MCF 10A (cell line): ENCODE measurements at regions not wholly inside any gene's neighbourhood (a gene's known extent, or its start where the extent isn't known, plus 50 kb on each side); places are given as distances from the start of the nearest gene placed in this dataset.

ENCODE experiments used
- BruUV-seq: library from RNA; stranded (reverse); fragments of 400-500 nt; replicated peaks from 2 replicates; lab custom pipeline; 2021; lab: Mats Ljungman, UMichigan
- CTCF ChIA-PET: fragments of 300-600 bp; sonication (Branson Sonifier 250); formaldehyde crosslinking; extraction: SDS; loops from one replicate; lab custom pipeline; 2021; ENCODE audit warnings: antibody characterized with exemption, inconsistent platforms; lab: Yijun Ruan, JAX
- POLR2A ChIA-PET: fragments of 300-600, 350-650 bp; sonication (Branson Sonifier 250); formaldehyde crosslinking; extraction: SDS; loops from one replicate; lab custom pipeline; 2020; ENCODE audit warnings: antibody characterized with exemption, inconsistent platforms; lab: Yijun Ruan, JAX
- DNase-seq: peaks from one replicate; pipeline ENCODE4 v3.0.0-alpha.2; 2018; ENCODE audit not compliant: unreplicated experiment
- H3K27ac Mint-ChIP-seq: one replicate; pipeline ENCODE4 v1.8.0; 2022; ENCODE audit warnings: mild to moderate bottlenecking, low read depth, mixed read lengths; ENCODE audit not compliant: unreplicated experiment
- H3K27me3 Mint-ChIP-seq: one replicate; pipeline ENCODE4 v1.8.0; 2022; ENCODE audit warnings: mixed read lengths; ENCODE audit not compliant: insufficient read depth, unreplicated experiment
- H3K36me3 Mint-ChIP-seq: one replicate; pipeline ENCODE4 v1.8.0; 2022; ENCODE audit warnings: mild to moderate bottlenecking, moderate library complexity, mixed read lengths; ENCODE audit not compliant: insufficient read depth, unreplicated experiment
- H3K4me1 Mint-ChIP-seq: one replicate; pipeline ENCODE4 v1.8.0; 2022; ENCODE audit warnings: mixed read lengths; ENCODE audit not compliant: insufficient read depth, unreplicated experiment
- H3K4me3 Mint-ChIP-seq: one replicate; pipeline ENCODE4 v1.8.0; 2022; ENCODE audit warnings: mild to moderate bottlenecking, moderate library complexity, mixed read lengths; ENCODE audit not compliant: unreplicated experiment
- H3K9me3 Mint-ChIP-seq: one replicate; pipeline ENCODE4 v1.8.0; 2022; ENCODE audit warnings: mixed read lengths; ENCODE audit not compliant: unreplicated experiment
- intact Hi-C: fragments of 100-400 bp; cut with micrococcal nuclease; formaldehyde crosslinking; loops from 2 replicates; pipeline ENCODE4 v1.14.1; 2022
- TF ChIP-seq, protein P1 (sequence below): fragments of 200-600 bp; IDR thresholded peaks from one replicate; pipeline ENCODE4 v1.8.0; 2022; ENCODE audit warnings: antibody characterized with exemption, mild to moderate bottlenecking; ENCODE audit not compliant: unreplicated experiment

DNA sequence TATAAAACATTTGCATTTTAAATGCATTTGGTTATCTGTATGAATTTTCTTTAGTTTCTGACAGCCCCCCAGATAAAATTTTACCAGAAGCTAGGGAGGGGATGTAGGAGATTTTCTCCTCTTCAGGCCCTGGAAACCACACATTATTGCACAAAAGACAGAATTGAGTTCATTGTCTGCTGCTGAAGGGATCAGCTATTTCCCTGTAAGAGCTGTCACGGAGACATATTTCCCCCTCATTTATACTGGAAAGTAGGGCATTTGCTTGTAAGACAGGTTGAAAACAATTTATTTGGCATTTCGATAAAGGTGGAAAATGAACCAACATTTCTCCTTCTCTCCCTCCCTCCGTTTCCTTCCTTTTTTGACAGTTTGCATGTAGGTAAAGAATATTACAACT lies 241.3 kb upstream of the LCORL start:
- TF ChIP-seq, protein P1, sequence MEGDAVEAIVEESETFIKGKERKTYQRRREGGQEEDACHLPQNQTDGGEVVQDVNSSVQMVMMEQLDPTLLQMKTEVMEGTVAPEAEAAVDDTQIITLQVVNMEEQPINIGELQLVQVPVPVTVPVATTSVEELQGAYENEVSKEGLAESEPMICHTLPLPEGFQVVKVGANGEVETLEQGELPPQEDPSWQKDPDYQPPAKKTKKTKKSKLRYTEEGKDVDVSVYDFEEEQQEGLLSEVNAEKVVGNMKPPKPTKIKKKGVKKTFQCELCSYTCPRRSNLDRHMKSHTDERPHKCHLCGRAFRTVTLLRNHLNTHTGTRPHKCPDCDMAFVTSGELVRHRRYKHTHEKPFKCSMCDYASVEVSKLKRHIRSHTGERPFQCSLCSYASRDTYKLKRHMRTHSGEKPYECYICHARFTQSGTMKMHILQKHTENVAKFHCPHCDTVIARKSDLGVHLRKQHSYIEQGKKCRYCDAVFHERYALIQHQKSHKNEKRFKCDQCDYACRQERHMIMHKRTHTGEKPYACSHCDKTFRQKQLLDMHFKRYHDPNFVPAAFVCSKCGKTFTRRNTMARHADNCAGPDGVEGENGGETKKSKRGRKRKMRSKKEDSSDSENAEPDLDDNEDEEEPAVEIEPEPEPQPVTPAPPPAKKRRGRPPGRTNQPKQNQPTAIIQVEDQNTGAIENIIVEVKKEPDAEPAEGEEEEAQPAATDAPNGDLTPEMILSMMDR = no peak
- BruUV-seq = no TSS peak
- ChIA-PET POLR2A (interaction anchor here (0.7 kb wide), 1 partner anchor 972 kb away, joined by 3 read pairs; no protein-coding TSS in a partner anchor), CTCF (no interaction called here)
- no peak for DNase-seq
- intact Hi-C loops = no loop called here
- no peaks in the 10 kb centered on the region for H3K27me3 Mint-ChIP-seq
- peaks cover 9% of the 10 kb centered on the region for H3K9me3 Mint-ChIP-seq
- H3K27ac Mint-ChIP-seq = no peak overlapping the region
- no peak overlapping the region for H3K4me3 Mint-ChIP-seq
- H3K36me3 Mint-ChIP-seq = no peaks in the 10 kb centered on the region
- no peaks in the 10 kb centered on the region for H3K4me1 Mint-ChIP-seq

DNA sequence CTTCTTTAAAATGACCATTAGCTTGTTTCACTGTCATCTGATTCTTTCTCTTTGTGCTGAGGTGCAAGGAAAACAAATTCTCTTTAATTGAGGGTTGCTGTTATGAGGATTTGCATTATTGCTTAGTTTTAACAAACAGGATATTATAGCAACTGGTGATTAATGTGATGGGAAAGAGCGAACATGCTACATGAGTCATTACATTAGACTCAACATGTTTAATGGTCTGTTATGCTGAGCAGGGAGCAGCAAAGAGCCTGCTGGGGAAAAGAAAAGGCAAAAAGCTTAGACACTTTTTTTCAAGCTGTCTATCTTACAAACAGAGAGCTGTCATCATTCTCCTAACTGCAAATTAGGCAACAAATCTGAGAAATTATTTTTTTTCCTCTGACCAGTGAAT lies 230.5 kb upstream of the LCORL start:
- no peak overlapping the region for H3K4me3 Mint-ChIP-seq
- ChIA-PET CTCF (interaction anchor here (1.0 kb wide), 1 partner anchor 29 kb away, joined by 5 read pairs; no protein-coding TSS in a partner anchor), POLR2A (no interaction called here)
- H3K36me3 Mint-ChIP-seq = no peaks in the 10 kb centered on the region
- no peaks in the 10 kb centered on the region for H3K27me3 Mint-ChIP-seq
- peaks cover 3% of the 10 kb centered on the region for H3K9me3 Mint-ChIP-seq
- no peak for DNase-seq
- no peak overlapping the region for H3K27ac Mint-ChIP-seq
- peaks cover 4% of the 10 kb centered on the region for H3K4me1 Mint-ChIP-seq
- TF ChIP-seq, protein P1 = no peak
- BruUV-seq = no TSS peak
- intact Hi-C loops = no loop called here

DNA sequence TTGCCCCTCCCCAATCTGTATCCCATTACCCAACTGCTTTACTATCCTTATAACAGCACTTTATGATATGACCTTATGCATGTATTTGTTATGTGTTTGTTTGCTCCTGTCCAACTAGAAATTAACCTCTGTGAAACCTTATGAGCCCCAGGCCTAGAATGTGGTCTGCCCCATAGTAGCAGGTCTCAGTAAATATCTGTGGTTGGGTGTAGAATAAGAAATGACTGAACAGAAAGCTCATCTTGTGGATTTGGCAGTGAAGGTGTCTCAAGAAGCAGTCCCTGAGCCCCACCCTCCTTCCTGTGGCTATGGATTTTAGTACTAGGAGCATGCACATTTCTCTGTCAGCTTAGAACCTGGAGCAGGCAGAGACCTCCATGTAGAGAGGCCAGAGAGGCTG lies 229.0 kb upstream of the LCORL start:
- POLR2A ChIA-PET = no interaction called here
- H3K36me3 Mint-ChIP-seq = no peaks in the 10 kb centered on the region
- no peaks in the 10 kb centered on the region for H3K9me3 Mint-ChIP-seq
- CTCF ChIA-PET = interaction anchor here (0.6 kb wide), 2 partner anchors 80 to 181 kb away, joined by 3 read pairs; no protein-coding TSS in a partner anchor
- TF ChIP-seq, protein P1 = no peak
- BruUV-seq = no TSS peak
- no peaks in the 10 kb centered on the region for H3K27me3 Mint-ChIP-seq
- intact Hi-C loops = no loop called here
- DNase-seq = no peak
- H3K4me3 Mint-ChIP-seq = no peak overlapping the region
- H3K27ac Mint-ChIP-seq = no peak overlapping the region
- peaks cover 4% of the 10 kb centered on the region for H3K4me1 Mint-ChIP-seq

DNA sequence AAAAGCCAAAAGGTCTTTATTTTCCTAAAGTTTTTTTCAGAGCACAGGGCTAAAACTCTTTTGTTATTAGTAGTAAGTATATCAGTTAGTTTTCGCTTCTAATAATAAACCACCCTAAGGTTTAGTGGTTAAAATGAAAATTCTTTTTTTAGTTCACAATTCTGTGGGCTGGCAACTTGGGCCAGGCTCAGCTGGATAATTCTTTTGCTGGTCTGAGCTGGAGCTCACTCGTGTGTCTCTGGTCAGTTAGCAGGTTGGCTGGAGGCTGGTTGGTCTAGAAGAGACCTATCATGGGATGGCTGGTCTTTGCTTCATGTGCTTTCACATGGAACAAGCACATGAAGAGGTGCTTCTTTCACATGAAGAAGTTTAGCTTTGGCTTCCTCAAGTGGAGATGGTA lies 227.1 kb upstream of the LCORL start:
- no peaks in the 10 kb centered on the region for H3K27me3 Mint-ChIP-seq
- ChIA-PET POLR2A (no interaction called here), CTCF (interaction anchor here (0.6 to 1.0 kb wide), 2 partner anchors 118 to 417 kb away, joined by 3 read pairs; no protein-coding TSS in a partner anchor)
- no peak for DNase-seq
- H3K9me3 Mint-ChIP-seq = no peaks in the 10 kb centered on the region
- TF ChIP-seq, protein P1 = no peak
- H3K4me1 Mint-ChIP-seq = peaks cover 4% of the 10 kb centered on the region
- no peaks in the 10 kb centered on the region for H3K36me3 Mint-ChIP-seq
- H3K4me3 Mint-ChIP-seq = no peak overlapping the region
- H3K27ac Mint-ChIP-seq = no peak overlapping the region
- no TSS peak for BruUV-seq
- intact Hi-C loops = no loop called here
